HCT116 (cell line): ENCODE measurements at regions not wholly inside any gene's neighbourhood (a gene's known extent, or its start where the extent isn't known, plus 50 kb on each side); places are given as distances from the start of the nearest gene placed in this dataset.

Experiments used
- ATAC-seq: fragments of 200-7000 bp; cut with Tn5 transposase; 2 replicates; pipeline ENCODE4 v1.9.1; 2020; ENCODE audit warnings: mild to moderate bottlenecking, moderate library complexity
- BruUV-seq: library from RNA; stranded (reverse); fragments of 400-500 nt; replicated peaks from 2 replicates; lab custom pipeline; 2021; lab: Mats Ljungman, UMichigan
- CTCF ChIA-PET: fragments of 300-600 bp; sonication (Branson Sonifier 250); formaldehyde crosslinking; loops from one replicate; lab custom pipeline; 2021; ENCODE audit warnings: antibody characterized with exemption; lab: Charles Lee
- POLR2A ChIA-PET: fragments of 300-600, 350-600 bp; sonication (Branson Sonifier 250); formaldehyde crosslinking; loops from one replicate; lab custom pipeline; 2021; ENCODE audit warnings: antibody characterized with exemption; lab: Charles Lee
- RAD21 ChIA-PET, 2 experiments: fragments of 300-600 bp; sonication (Branson Sonifier 250); formaldehyde crosslinking; loops; one replicate each; lab custom pipeline; 2023; ENCODE audit warnings: low total read pairs in 2 of 2; ENCODE audit not compliant: uncharacterized antibody in 2 of 2, unreplicated experiment in 2 of 2, low non-redundant PET in 1 of 2; lab: Charles Lee
- DNase-seq: peaks from one replicate; pipeline ENCODE4 v3.0.0-alpha.2; 2010; ENCODE audit warnings: low read depth, low spot score
- H2AFZ ChIP-seq: fragments of 200-600 bp; shearing (Covaris generic), sonication (generic); 2 replicates; pipeline ENCODE4 v1.6.1; 2017; ENCODE audit warnings: low read depth, mixed run types, mixed read lengths, antibody characterized with exemption, low read length; ENCODE audit not compliant: poor library complexity, severe bottlenecking
- H3K27ac ChIP-seq: 2 replicates; pipeline ENCODE4 v1.5.1; 2012; ENCODE audit warnings: low read depth, low read length
- H3K27me3 ChIP-seq: fragments of 200-600 bp; sonication (generic); 2 replicates; pipeline ENCODE4 v1.6.1; 2016; ENCODE audit warnings: mixed run types, low read length, mixed read lengths; ENCODE audit not compliant: insufficient read depth
- H3K36me3 ChIP-seq, 2 experiments: fragments of 200-500 bp in 1 of 2; fragments of 200-600 bp in 1 of 2; sonication (Bioruptor generic) in 1 of 2; sonication (generic) in 1 of 2; 2 replicates each; pipeline versions ENCODE4 v1.5.1 to v1.6.1; 2014 to 2016; ENCODE audit warnings: low read length in 2 of 2, inconsistent platforms in 1 of 2, mixed read lengths in 1 of 2, mixed run types in 1 of 2; ENCODE audit not compliant: insufficient read depth in 2 of 2, control insufficient read depth in 1 of 2
- H3K4me1 ChIP-seq, 2 experiments: fragments of 200-600 bp in 1 of 2; sonication (generic) in 1 of 2; 2 replicates each; pipeline versions ENCODE4 v1.5.1 to v1.6.1; 2012 to 2017; ENCODE audit warnings: low read length in 2 of 2, inconsistent platforms in 1 of 2, mild to moderate bottlenecking in 1 of 2, mixed read lengths in 1 of 2, mixed run types in 1 of 2, moderate library complexity in 1 of 2; ENCODE audit not compliant: insufficient read depth in 2 of 2, control insufficient read depth in 1 of 2
- H3K4me2 ChIP-seq: fragments of 200-600 bp; sonication (generic); 2 replicates; pipeline ENCODE4 v1.6.1; 2017; ENCODE audit warnings: mixed run types, low read length, mixed read lengths
- H3K4me3 ChIP-seq, 2 experiments: fragments of 200-600 bp in 1 of 2; sonication (generic) in 1 of 2; replicated peaks in 1 of 2; 2 replicates each; pipeline ENCODE4 v1.5.1; 2011 to 2016; ENCODE audit warnings: low read length in 2 of 2, control low read depth in 1 of 2, low read depth in 1 of 2, mild to moderate bottlenecking in 1 of 2, mixed read lengths in 1 of 2, mixed run types in 1 of 2
- H3K79me2 ChIP-seq: fragments of 200-600 bp; sonication (generic); 2 replicates; pipeline ENCODE4 v1.6.1; 2017; ENCODE audit warnings: mild to moderate bottlenecking, mixed run types, low read length, moderate library complexity, mixed read lengths; ENCODE audit not compliant: insufficient read depth
- H3K9ac ChIP-seq: fragments of 200-600 bp; sonication (generic); 2 replicates; pipeline ENCODE4 v1.6.1; 2016; ENCODE audit warnings: low read length, mixed read lengths
- H3K9me2 ChIP-seq: fragments of 200-600 bp; sonication (generic), shearing (Covaris generic); 2 replicates; pipeline ENCODE4 v1.6.1; 2017; ENCODE audit warnings: mixed run types, mild to moderate bottlenecking, moderate library complexity; ENCODE audit not compliant: insufficient read depth
- H3K9me3 ChIP-seq, 2 experiments: fragments of 200-500 bp in 1 of 2; fragments of 200-600 bp in 1 of 2; sonication (Bioruptor generic) in 1 of 2; sonication (generic) in 1 of 2; 2 replicates each; pipeline ENCODE4 v1.6.1; 2014 to 2017; ENCODE audit warnings: low read length in 2 of 2, mixed read lengths in 2 of 2, inconsistent platforms in 1 of 2, low read depth in 1 of 2, mild to moderate bottlenecking in 1 of 2, mixed run types in 1 of 2, moderate library complexity in 1 of 2; ENCODE audit not compliant: control insufficient read depth in 1 of 2, insufficient read depth in 1 of 2
- H4K20me1 ChIP-seq: fragments of 200-600 bp; sonication (generic), shearing (Covaris generic); 2 replicates; pipeline ENCODE4 v1.6.1; 2017; ENCODE audit warnings: mixed run types, mild to moderate bottlenecking, moderate library complexity; ENCODE audit not compliant: insufficient read depth
- CTCF ChIP-seq, 3 experiments: fragments of 200-600 bp in 1 of 3; sonication (generic) in 1 of 3; IDR thresholded peaks in 2 of 3; conservative IDR thresholded peaks in 1 of 3; 2 replicates each; pipeline ENCODE4 v1.5.1; 2012 to 2017; ENCODE audit warnings: low read depth in 2 of 3, low read length in 2 of 3, antibody characterized with exemption in 1 of 3, borderline replicate concordance in 1 of 3, control low read depth in 1 of 3, mild to moderate bottlenecking in 1 of 3, mixed read lengths in 1 of 3, mixed run types in 1 of 3, moderate library complexity in 1 of 3; ENCODE audit not compliant: insufficient read depth in 1 of 3
- EZH2 ChIP-seq: fragments of 200-600 bp; sonication (generic); IDR thresholded peaks from 2 replicates; pipeline ENCODE4 v1.6.1; 2017; ENCODE audit warnings: antibody characterized with exemption, mixed run types
- REST ChIP-seq: IDR thresholded peaks from 2 replicates; pipeline ENCODE4 v1.6.1; 2012; ENCODE audit warnings: low read depth
- ZFX ChIP-seq: fragments of 450-650 bp; IDR thresholded peaks from 2 replicates; pipeline ENCODE4 v1.6.1; 2017
- ZNF274 ChIP-seq: fragments of 200-500 bp; sonication (Bioruptor generic); IDR thresholded peaks from 2 replicates; pipeline ENCODE4 v1.6.1; 2014; ENCODE audit warnings: mild to moderate bottlenecking, low read depth, low read length, inconsistent platforms
- intact Hi-C: fragments of 100-400 bp; cut with micrococcal nuclease; formaldehyde crosslinking; loops from 2 replicates; pipeline ENCODE4 v1.10.0; 2022

- H2AFZ ChIP-seq = no peak overlapping the region
- DNase-seq (no peak), ATAC-seq (no peak)
- no peaks in the 10 kb centered on the region for H3K9me2 ChIP-seq
- intact Hi-C loops = no loop called here
- POLR2A ChIA-PET = no interaction called here
- H4K20me1 ChIP-seq = no peaks in the 10 kb centered on the region
- H3K4me3 ChIP-seq = no peak overlapping the region
- H3K27me3 ChIP-seq = no peaks in the 10 kb centered on the region
- no peaks in the 10 kb centered on the region for H3K9me3 ChIP-seq
- no peaks in the 10 kb centered on the region for H3K79me2 ChIP-seq
- no peak overlapping the region for H3K9ac ChIP-seq
- H3K36me3 ChIP-seq = no peaks in the 10 kb centered on the region
- no peak for TF ChIP-seq CTCF (IDR thresholded peaks at IDR 0.05 in 2 of 3, conservative IDR thresholded peaks at IDR 0.05 in 1 of 3; ENCODE audit: borderline replicate concordance in 1 of 3, insufficient read depth in 1 of 3, low read depth in 2 of 3, low read length in 2 of 3)
- no peak for TF ChIP-seq EZH2
- TF ChIP-seq REST = no peak
- TF ChIP-seq ZNF274 = no peak
- TF ChIP-seq ZFX = no peak
- TF ChIP-seq, all 23 proteins: peak for 0
- ChIA-PET CTCF (no interaction called here), RAD21 (no interaction called here)
- no peak overlapping the region for H3K4me2 ChIP-seq
- no TSS peak for BruUV-seq
- no peak overlapping the region for H3K27ac ChIP-seq
- H3K4me1 ChIP-seq = no peaks in the 10 kb centered on the region
These were observed 164.4 kb upstream of the PRDM1 start for GRCh38 chr6:105921781-105922180.
